IMR-90 (cell line): ENCODE measurements at regions not wholly inside any gene's neighbourhood (a gene's known extent, or its start where the extent isn't known, plus 50 kb on each side); places are given as distances from the start of the nearest gene placed in this dataset.

ENCODE experiments used
- ATAC-seq: fragments of 200-7000 bp; cut with Tn5 transposase; 2 replicates; pipeline ENCODE4 v1.9.1; 2020; ENCODE audit warnings: low read depth, mild to moderate bottlenecking, moderate library complexity
- BruUV-seq: library from RNA; stranded (reverse); fragments of 400-500 nt; replicated peaks from 2 replicates; lab custom pipeline; 2021; lab: Mats Ljungman, UMichigan
- CTCF ChIA-PET: fragments of 300-600 bp; formaldehyde crosslinking; extraction: SDS; loops from one replicate; lab custom pipeline; 2021; ENCODE audit warnings: antibody characterized with exemption; lab: Yijun Ruan, JAX
- POLR2A ChIA-PET: fragments of 300-600 bp; sonication (Branson Sonifier 250); formaldehyde crosslinking; loops from one replicate; lab custom pipeline; 2022; ENCODE audit warnings: antibody characterized with exemption; ENCODE audit not compliant: unreplicated experiment; lab: Charles Lee
- DNase-seq: peaks from one replicate; pipeline ENCODE4 v3.0.0; 2013
- H2AFZ ChIP-seq: replicated peaks from 2 replicates; pipeline ENCODE3; 2013; ENCODE audit warnings: low read length, mild to moderate bottlenecking; ENCODE audit not compliant: poor library complexity
- H2AK5ac ChIP-seq: 2 replicates; pipeline ENCODE4 v1.6.1; 2013; ENCODE audit warnings: low read depth, low read length, inconsistent platforms
- H2AK9ac ChIP-seq: replicated peaks from 2 replicates; pipeline ENCODE3; 2013; ENCODE audit warnings: mild to moderate bottlenecking, low read depth, low read length, moderate library complexity; ENCODE audit not compliant: poor library complexity
- H2BK120ac ChIP-seq: 2 replicates; pipeline ENCODE4 v1.6.1; 2013; ENCODE audit warnings: low read depth, low read length, inconsistent platforms
- H2BK15ac ChIP-seq: 3 replicates; pipeline ENCODE4 v1.6.1; 2013; ENCODE audit warnings: low read depth, low read length, inconsistent platforms
- H2BK20ac ChIP-seq: 2 replicates; pipeline ENCODE4 v1.6.1; 2013; ENCODE audit warnings: low read depth, mild to moderate bottlenecking, inconsistent platforms, low read length, moderate library complexity
- H2BK5ac ChIP-seq: 2 replicates; pipeline ENCODE4 v1.6.1; 2013; ENCODE audit warnings: mild to moderate bottlenecking, low read depth, low read length, inconsistent platforms; ENCODE audit not compliant: poor library complexity, severe bottlenecking
- H3K14ac ChIP-seq: replicated peaks from 2 replicates; pipeline ENCODE4 v1.6.1; 2013; ENCODE audit warnings: low read depth, low read length, inconsistent platforms
- H3K18ac ChIP-seq: 2 replicates; pipeline ENCODE4 v1.6.1; 2013; ENCODE audit warnings: low read depth, low read length, control low read depth
- H3K23ac ChIP-seq: 2 replicates; pipeline ENCODE4 v1.6.1; 2013; ENCODE audit warnings: low read depth, low read length, inconsistent platforms
- H3K27ac ChIP-seq: 2 replicates; pipeline ENCODE4 v1.5.1; 2013; ENCODE audit warnings: mild to moderate bottlenecking, control low read depth, low read length; ENCODE audit not compliant: insufficient read depth
- H3K27me3 ChIP-seq: 2 replicates; pipeline ENCODE4 v1.6.1; 2013; ENCODE audit warnings: low read length; ENCODE audit not compliant: control insufficient read depth, insufficient read depth
- H3K36me3 ChIP-seq: 2 replicates; pipeline ENCODE4 v1.6.1; 2013; ENCODE audit warnings: low read length, mixed read lengths; ENCODE audit not compliant: control insufficient read depth, insufficient read depth
- H3K4ac ChIP-seq: 2 replicates; pipeline ENCODE4 v1.6.1; 2013; ENCODE audit warnings: low read depth, low read length, inconsistent platforms
- H3K4me1 ChIP-seq: 2 replicates; pipeline ENCODE4 v1.6.1; 2013; ENCODE audit warnings: low read length, mixed read lengths; ENCODE audit not compliant: control insufficient read depth, insufficient read depth
- H3K4me2 ChIP-seq: 2 replicates; pipeline ENCODE4 v1.6.1; 2013; ENCODE audit warnings: low read depth, mild to moderate bottlenecking, control low read depth, low read length, moderate library complexity
- H3K4me3 ChIP-seq: 2 replicates; pipeline ENCODE4 v1.5.1; 2013; ENCODE audit warnings: low read depth, mild to moderate bottlenecking, control low read depth, low read length, moderate library complexity; ENCODE audit not compliant: insufficient read depth
- H3K56ac ChIP-seq: 2 replicates; pipeline ENCODE4 v1.6.1; 2013; ENCODE audit warnings: low read length, inconsistent platforms; ENCODE audit not compliant: insufficient read depth; ENCODE audit errors: extremely low read depth
- H3K79me1 ChIP-seq, 2 experiments: 2 replicates each; pipeline ENCODE4 v1.6.1; 2013; ENCODE audit warnings: low read length in 2 of 2, inconsistent platforms in 1 of 2, low read depth in 1 of 2
- H3K9ac ChIP-seq: 2 replicates; pipeline ENCODE4 v1.6.1; 2013; ENCODE audit warnings: low read depth, low read length, control low read depth
- H3K9me1 ChIP-seq: 2 replicates; pipeline ENCODE4 v1.6.1; 2013; ENCODE audit warnings: low read length, inconsistent platforms; ENCODE audit not compliant: insufficient read depth
- H3K9me3 ChIP-seq: 2 replicates; pipeline ENCODE4 v1.6.1; 2013; ENCODE audit warnings: low read length; ENCODE audit not compliant: control insufficient read depth, insufficient read depth
- H4K20me1 ChIP-seq: 2 replicates; pipeline ENCODE4 v1.6.1; 2013; ENCODE audit warnings: low read length, inconsistent platforms; ENCODE audit not compliant: insufficient read depth
- H4K5ac ChIP-seq: 2 replicates; pipeline ENCODE4 v1.6.1; 2013; ENCODE audit warnings: mild to moderate bottlenecking, low read depth, low read length, control low read depth
- H4K8ac ChIP-seq, 2 experiments: 2 replicates each; pipeline ENCODE4 v1.6.1; 2013; ENCODE audit warnings: low read depth in 2 of 2, low read length in 2 of 2, control low read depth in 1 of 2, inconsistent platforms in 1 of 2
- H4K91ac ChIP-seq: 2 replicates; pipeline ENCODE4 v1.6.1; 2013; ENCODE audit warnings: low read depth, low read length, inconsistent platforms; ENCODE audit not compliant: insufficient read depth
- BHLHE40 ChIP-seq: fragments of 150-350 bp; IDR thresholded peaks from 2 replicates; pipeline ENCODE4 v1.6.1; 2016; ENCODE audit warnings: mild to moderate bottlenecking, low read depth, low read length
- CEBPB ChIP-seq: IDR thresholded peaks from 2 replicates; pipeline ENCODE4 v1.6.1; 2012; ENCODE audit warnings: low read depth, low read length, improper control_type of control experiment
- FOS ChIP-seq: fragments of 150-350 bp; IDR thresholded peaks from 2 replicates; pipeline ENCODE4 v1.6.1; 2016; ENCODE audit warnings: low read depth, low read length
- MAFK ChIP-seq: IDR thresholded peaks from 2 replicates; pipeline ENCODE4 v1.6.1; 2012; ENCODE audit warnings: low read depth, low read length, improper control_type of control experiment
- MAZ ChIP-seq: IDR thresholded peaks from 2 replicates; pipeline ENCODE4 v1.6.1; 2012; ENCODE audit warnings: low read depth, mild to moderate bottlenecking, low read length, improper control_type of control experiment, moderate library complexity, borderline replicate concordance
- NFE2L2 ChIP-seq: fragments of 150-350 bp; IDR thresholded peaks from 2 replicates; pipeline ENCODE4 v1.6.1; 2016; ENCODE audit warnings: low read depth, mild to moderate bottlenecking, low read length
- RCOR1 ChIP-seq: IDR thresholded peaks from 2 replicates; pipeline ENCODE4 v1.6.1; 2012; ENCODE audit warnings: mild to moderate bottlenecking, low read length, improper control_type of control experiment; ENCODE audit not compliant: insufficient replicate concordance
- WGBS, 2 experiments: methylation state at CpG; one replicate each; pipeline versions ENCODE4 v1.1.5 to v1.1.7; 2013; ENCODE audit warnings: missing lambda C conversion rate in 2 of 2; ENCODE audit not compliant: insufficient read length in 1 of 2; ENCODE audit errors: extremely low coverage in 2 of 2; 5-methylcytosine and 5-hydroxymethylcytosine counted together
- dilution Hi-C: fragments of 300-500 bp; cut with HindIII; formaldehyde crosslinking; loops from one replicate; pipeline ENCODE4 v1.14.3; 2018; ENCODE audit warnings: low sequenced_read_pairs; ENCODE audit not compliant: unreplicated experiment
- in situ Hi-C: fragments of 300-500 bp; cut with MboI; formaldehyde crosslinking; loops from 3 replicates; pipeline ENCODE4 v1.14.3; 2019; ENCODE audit warnings: low sequenced_read_pairs, inconsistent platforms, mixed read lengths
- intact Hi-C: fragments of 100-400 bp; cut with micrococcal nuclease; formaldehyde crosslinking; loops from 2 replicates; pipeline ENCODE4 v1.10.0; 2022
- TF ChIP-seq, protein P1 (sequence below): fragments of 150-350 bp; IDR thresholded peaks from 2 replicates; pipeline ENCODE4 v1.6.1; 2017; ENCODE audit warnings: mild to moderate bottlenecking, antibody characterized with exemption, low read length, low read depth

DNA sequence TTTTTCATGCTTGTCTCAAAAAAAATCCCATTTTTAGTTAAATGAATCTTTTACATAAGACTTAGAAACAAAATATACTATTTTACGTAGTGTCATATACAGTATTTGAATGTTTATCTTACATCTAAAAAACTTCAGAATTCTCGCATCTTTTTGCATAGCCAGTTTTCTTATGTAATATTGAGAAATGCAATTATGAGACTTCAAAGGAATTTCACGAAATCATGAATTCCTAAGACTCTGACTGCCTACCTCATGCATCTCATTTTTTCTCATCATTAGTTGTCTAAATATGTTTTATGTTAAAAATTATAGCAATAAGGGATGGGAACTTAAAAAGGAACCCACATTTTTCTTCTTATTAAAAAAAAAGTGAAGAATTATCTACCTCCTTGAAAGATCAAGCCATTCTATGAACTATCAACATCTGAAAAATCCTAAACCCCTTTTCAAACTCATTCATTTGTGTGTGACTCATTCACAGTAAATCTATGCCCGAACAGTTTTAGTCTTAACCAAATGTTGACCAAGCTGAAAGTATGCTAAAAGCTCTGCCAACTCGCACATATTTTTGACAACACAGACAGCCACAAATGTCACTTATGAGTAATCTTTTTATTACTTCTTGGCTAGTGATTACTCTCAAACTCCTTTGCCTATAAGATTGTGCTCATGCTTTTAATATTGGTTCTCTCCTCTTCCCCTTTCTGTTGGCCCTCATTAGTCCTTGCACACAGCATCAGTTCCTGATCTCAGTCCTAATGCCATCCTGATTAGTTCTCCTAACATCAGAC, 115.9 kb downstream of the DCLK3 start:
- Histone ChIP-seq H3K9ac (no peak overlapping the region), H3K56ac (no peak overlapping the region), H2BK20ac (0 out of 2 replicates have a peak overlapping the region, but pooled peaks have one; percentile 68), H2AK9ac (no peak overlapping the region), H4K91ac (no peak overlapping the region), H4K8ac (peak overlapping the region in 1 of 2 experiments; percentile 37; a peak in 2 of 4 replicates), H3K9me1 (peaks cover 6% of the 10 kb centered on the region; the same call in 1 of the 2 replicates), H3K4me3 (no peak overlapping the region), H3K14ac (peak overlapping the region; percentile 14; the same call in 1 of the 2 replicates), H4K5ac (peak overlapping the region; percentile 10; the same call in 1 of the 2 replicates), H3K27me3 (no peaks in the 10 kb centered on the region), H2BK5ac (peak overlapping the region; percentile 48), H3K4me2 (peak overlapping the region; percentile 66; the same call in 1 of the 2 replicates), H2AFZ (no peak overlapping the region), H3K4ac (peak overlapping the region; percentile 56; the same call in 1 of the 2 replicates), H3K23ac (no peak overlapping the region), H4K20me1 (no peaks in the 10 kb centered on the region), H3K4me1 (peaks cover 20% of the 10 kb centered on the region), H3K27ac (no peak overlapping the region), H3K79me1 (no peaks in the 10 kb centered on the region), H3K36me3 (no peaks in the 10 kb centered on the region), H2AK5ac (no peak overlapping the region), H3K9me3 (no peaks in the 10 kb centered on the region), H3K18ac (peak overlapping the region; percentile 22; the same call in 1 of the 2 replicates), H2BK15ac (0 out of 3 replicates have a peak overlapping the region, but pooled peaks have one; percentile 55), H2BK120ac (peak overlapping the region; percentile 24)
- TF ChIP-seq NFE2L2 = no peak
- no peak for TF ChIP-seq RCOR1
- TF ChIP-seq FOS = peak; percentile 14; the same call in 1 of the 2 replicates
- TF ChIP-seq, protein P1, sequence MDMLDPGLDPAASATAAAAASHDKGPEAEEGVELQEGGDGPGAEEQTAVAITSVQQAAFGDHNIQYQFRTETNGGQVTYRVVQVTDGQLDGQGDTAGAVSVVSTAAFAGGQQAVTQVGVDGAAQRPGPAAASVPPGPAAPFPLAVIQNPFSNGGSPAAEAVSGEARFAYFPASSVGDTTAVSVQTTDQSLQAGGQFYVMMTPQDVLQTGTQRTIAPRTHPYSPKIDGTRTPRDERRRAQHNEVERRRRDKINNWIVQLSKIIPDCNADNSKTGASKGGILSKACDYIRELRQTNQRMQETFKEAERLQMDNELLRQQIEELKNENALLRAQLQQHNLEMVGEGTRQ = no peak
- no peak for TF ChIP-seq CEBPB
- TF ChIP-seq BHLHE40 = no peak
- TF ChIP-seq MAFK = no peak
- TF ChIP-seq MAZ = no peak
- ATAC-seq = peak; percentile 71
- CTCF ChIA-PET = no interaction called here
- peak; percentile 86 for DNase-seq
- WGBS, 2 experiments = no CpG with 5 or more reads among the region's 5 CpGs
- intact Hi-C loops (no loop called here), dilution Hi-C loops (no loop called here), in situ Hi-C loops (no loop called here)
- POLR2A ChIA-PET = no interaction called here
- BruUV-seq = no TSS peak
